22Rv1 (cell line): ENCODE measurements at regions not wholly inside any gene's neighbourhood (a gene's known extent, or its start where the extent isn't known, plus 50 kb on each side); places are given as distances from the start of the nearest gene placed in this dataset.

Source experiments
- H3K27ac ChIP-seq: fragments of 450-650 bp; 2 replicates; pipeline ENCODE4 v1.5.1; 2017
- CTCF ChIP-seq: fragments of 450-650 bp; IDR thresholded peaks from 2 replicates; pipeline ENCODE4 v1.5.1; 2017; ENCODE audit warnings: mild to moderate bottlenecking
- ZFX ChIP-seq: fragments of 450-650 bp; IDR thresholded peaks from 2 replicates; pipeline ENCODE4 v1.6.1; 2017; ENCODE audit warnings: antibody characterized with exemption, borderline replicate concordance

GRCh38 chr4:17347445-17347844, 164.4 kb downstream of the QDPR start:
- H3K27ac ChIP-seq: no peak overlapping the region
- TF ChIP-seq ZFX (no peak), CTCF (peak; percentile 69)

- H3K27ac ChIP-seq: no peak overlapping the region
- TF ChIP-seq ZFX (no peak), CTCF (no peak)
Observed at GRCh38 chr4:17339376-17339775, 172.5 kb downstream of the QDPR start.

- no peak overlapping the region for H3K27ac ChIP-seq
- no peak for TF ChIP-seq CTCF
- no peak for TF ChIP-seq ZFX
Observed at GRCh38 chr4:17336986-17337385, 174.9 kb downstream of the QDPR start.

GRCh38 chr4:17336524-17336961, 175.3 kb downstream of the QDPR start:
- H3K27ac ChIP-seq: no peak overlapping the region
- TF ChIP-seq CTCF (no peak), ZFX (no peak)

- no peak for TF ChIP-seq ZFX
- TF ChIP-seq CTCF: no peak
- no peak overlapping the region for H3K27ac ChIP-seq
Observed at GRCh38 chr4:17336069-17336468, 175.8 kb downstream of the QDPR start.

- no peak overlapping the region for H3K27ac ChIP-seq
- TF ChIP-seq ZFX (no peak), CTCF (no peak)
Observed at GRCh38 chr4:17335371-17335770, 176.5 kb downstream of the QDPR start.

GRCh38 chr4:17332478-17332877, 179.4 kb downstream of the QDPR start:
- no peak for TF ChIP-seq ZFX
- no peak for TF ChIP-seq CTCF

More at GRCh38 chr4:17332478-17332877, 179.4 kb downstream of the QDPR start:
- no peak overlapping the region for H3K27ac ChIP-seq
